GM19025 (cell line): ENCODE measurements at regions not wholly inside any gene's neighbourhood (a gene's known extent, or its start where the extent isn't known, plus 50 kb on each side); places are given as distances from the start of the nearest gene placed in this dataset.

ENCODE experiments used
- ATAC-seq: cut with Tn5 transposase; IDR thresholded peaks from one replicate; pipeline ENCODE4 v1.9.1; 2021; ENCODE audit warnings: mild to moderate bottlenecking, low read depth, moderate library complexity; ENCODE audit not compliant: unreplicated experiment

DNA sequence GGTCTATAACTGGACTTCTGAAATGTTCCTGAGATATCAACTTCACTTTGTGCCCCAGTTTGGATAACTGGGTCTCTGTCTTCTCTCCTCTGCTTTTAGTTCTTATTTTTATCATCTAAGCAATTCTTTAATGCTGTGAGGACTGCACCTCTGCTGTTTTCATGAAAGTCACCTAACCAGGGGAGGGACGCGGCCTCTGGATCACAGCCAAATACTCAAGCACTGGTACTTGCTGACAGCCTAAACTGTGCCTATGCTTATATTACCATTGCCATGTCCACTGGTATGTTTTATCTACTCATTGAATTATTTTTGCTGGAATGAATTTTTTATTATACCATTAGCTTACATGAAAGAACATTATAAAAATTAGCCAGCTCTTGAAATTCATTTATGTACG is 674.0 kb downstream of the DMRTA1 start:
- no peak for ATAC-seq

GRCh38 chr9:23123048-23123632 is 676.5 kb downstream of the DMRTA1 start:
- ATAC-seq: no peak

- no peak for ATAC-seq
Observed at GRCh38 chr9:23145467-23145866, 680.6 kb downstream of the ELAVL2 start.

GRCh38 chr9:23153058-23153457 is 673.0 kb downstream of the ELAVL2 start:
- no peak for ATAC-seq

- no peak for ATAC-seq
Observed at GRCh38 chr9:23160491-23160890, 665.5 kb downstream of the ELAVL2 start.

- no peak for ATAC-seq
Observed at GRCh38 chr9:23160952-23161469, 665.0 kb downstream of the ELAVL2 start.

DNA sequence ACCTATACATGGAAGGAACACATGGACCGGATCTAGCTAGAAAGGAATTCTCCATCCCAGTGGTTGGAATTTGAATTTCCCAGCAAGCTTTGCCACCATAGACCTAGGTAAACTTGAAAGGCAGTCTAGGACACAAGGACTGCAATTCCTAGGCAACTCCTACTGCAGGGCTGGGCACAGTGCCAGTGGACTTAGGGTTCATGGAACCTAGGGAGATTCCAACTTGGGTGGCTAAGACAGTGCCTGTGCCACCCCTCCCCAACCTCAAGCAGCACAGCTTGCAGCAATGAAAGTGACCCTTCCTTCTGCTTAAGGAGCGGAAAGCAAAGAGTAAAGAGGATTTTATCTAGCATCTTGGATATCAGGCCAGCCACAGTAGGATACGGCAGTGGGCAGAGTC is 663.3 kb downstream of the ELAVL2 start:
- no peak for ATAC-seq

DNA sequence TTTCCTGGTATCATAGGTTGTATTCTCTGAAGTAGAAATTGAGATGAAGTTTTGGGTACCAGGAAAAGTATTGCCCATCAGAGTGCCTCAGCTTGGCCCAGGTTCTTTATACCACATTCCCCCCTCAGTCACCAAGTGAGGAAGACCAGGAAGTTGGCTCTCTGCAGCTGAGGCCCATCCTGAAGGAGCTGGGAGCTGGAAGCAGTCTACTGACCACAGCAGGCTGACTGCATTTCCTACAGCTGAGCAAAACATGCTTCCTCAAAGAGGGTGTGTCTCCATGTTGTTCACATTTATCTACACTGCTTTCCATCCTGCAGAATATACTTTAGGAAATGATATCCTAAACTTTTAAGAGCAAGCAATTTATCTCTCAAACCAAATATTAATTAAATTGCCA is 654.6 kb downstream of the ELAVL2 start:
- ATAC-seq: no peak

GRCh38 chr9:23172206-23172605 is 653.8 kb downstream of the ELAVL2 start:
- no peak for ATAC-seq

- no peak for ATAC-seq
Observed at GRCh38 chr9:23172979-23173637, 652.9 kb downstream of the ELAVL2 start.

- ATAC-seq: no peak
Observed at GRCh38 chr9:23194281-23194680, 631.8 kb downstream of the ELAVL2 start.

DNA sequence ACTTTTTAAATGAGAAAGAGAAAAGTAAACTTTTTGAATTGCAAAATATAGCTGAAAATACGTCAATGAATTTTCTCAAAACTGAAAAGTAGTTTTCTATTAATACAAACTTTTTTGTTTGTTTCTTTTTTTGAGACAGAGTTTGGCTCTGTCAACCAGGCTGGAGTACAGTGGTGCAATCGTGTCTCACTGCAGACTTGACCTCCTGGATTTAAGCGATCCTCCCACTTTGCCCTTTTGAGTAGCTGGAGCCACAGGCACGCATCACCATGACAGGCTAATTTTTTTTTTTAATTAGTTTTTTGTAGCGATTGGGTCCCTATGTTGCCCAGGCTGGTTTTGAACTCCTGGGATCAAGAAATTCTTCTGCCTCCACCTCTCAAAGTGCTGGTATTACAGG is 610.4 kb downstream of the ELAVL2 start:
- no peak for ATAC-seq

GRCh38 chr9:23219471-23219870 is 606.6 kb downstream of the ELAVL2 start:
- no peak for ATAC-seq

DNA sequence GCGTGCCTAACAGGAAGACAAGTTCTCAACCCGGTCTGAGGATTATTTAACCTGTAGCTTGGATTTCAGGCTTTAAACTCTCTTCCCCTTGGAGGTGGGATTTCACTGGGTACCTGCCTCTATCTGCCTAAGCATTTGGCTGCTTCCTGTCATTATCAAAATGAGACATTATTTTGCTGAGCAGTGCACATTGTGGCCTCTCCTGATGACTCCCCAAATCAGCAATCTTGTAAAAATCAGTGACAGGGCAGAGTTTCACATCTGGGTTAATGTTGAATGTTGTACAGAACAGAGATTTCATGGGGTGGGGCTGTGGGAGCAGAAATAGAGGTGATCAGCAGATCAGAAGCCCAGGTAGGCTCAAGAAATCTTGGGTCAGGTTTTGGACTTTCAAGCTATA is 605.9 kb downstream of the ELAVL2 start:
- ATAC-seq: no peak

GRCh38 chr9:23220957-23221356 is 605.1 kb downstream of the ELAVL2 start:
- ATAC-seq: no peak

DNA sequence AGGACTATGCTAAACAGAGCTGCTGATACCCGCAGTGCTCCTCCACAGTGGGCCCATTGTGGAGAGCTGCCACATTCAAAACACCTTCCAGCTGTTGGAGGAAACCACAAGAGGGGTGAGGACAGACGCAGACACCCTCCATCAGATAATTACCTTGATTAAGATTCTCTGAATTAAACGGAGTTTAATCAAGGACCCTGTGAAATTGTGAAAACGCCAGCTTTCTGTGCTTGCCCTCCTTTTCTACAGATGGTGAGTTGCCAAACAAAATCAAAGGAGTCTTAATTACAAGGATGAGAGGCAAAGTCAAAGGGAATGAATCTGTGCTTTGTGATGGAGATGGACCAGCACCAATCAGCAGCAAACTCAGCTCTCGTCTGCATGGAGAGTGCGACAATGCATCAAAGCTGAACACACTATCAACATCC is 596.1 kb downstream of the ELAVL2 start:
- ATAC-seq: no peak

GRCh38 chr9:23232831-23233230 is 593.2 kb downstream of the ELAVL2 start:
- ATAC-seq: no peak

DNA sequence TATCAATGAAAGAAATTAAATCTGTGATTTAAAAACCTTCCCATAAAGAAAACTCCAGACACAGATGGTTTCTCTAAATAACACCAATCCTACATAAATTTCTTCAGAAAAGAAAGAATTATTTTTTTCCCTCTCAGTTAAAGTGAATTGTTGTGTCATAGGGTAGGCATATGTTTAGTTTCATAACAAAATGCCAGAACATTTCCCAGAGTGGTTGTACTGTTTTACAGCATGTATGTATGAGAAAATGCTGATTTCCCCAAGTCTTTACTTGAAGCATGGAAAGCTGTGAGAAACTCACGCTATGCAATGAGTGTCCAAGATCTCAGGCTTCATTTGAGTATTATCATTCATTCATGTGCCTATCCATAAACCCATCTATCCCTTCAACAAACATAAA is 582.5 kb downstream of the ELAVL2 start:
- no peak for ATAC-seq

GRCh38 chr9:23245067-23245466 is 581.0 kb downstream of the ELAVL2 start:
- no peak for ATAC-seq

DNA sequence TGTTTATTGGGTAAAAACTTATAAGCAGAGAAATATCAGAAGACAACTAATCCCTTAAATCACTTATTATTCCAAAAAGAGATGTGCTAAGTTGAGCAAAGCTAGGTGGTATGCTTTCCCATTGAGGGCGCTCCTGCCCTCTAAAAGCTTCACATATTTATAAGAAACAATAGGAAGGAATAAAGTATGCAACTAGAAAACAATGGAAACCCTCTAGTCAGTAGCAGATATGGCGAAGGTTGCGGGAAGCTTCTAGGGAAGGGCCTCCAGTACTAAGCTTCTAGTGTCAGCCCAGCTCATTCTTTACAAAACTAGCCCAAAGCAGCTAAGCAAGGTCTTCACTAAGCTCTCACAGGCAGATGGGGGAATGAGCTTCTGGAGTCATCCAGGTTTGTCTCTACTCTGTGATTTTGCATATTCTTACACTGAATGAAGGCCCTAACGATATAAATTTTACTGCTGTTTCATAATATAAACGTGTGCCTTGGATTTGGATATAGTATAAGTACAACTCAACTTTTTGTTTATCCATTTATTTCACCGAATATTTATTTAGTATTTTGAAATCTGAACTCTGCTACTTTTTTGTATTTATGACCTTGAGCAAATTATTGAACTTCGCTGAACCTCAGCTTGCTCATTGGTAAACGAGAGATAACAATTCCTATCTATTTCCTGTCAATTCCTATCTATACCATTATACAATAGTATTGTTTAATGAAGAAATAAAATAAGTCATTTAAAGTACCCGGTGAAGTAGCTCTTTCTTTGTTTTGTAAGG is 571.4 kb downstream of the ELAVL2 start:
- ATAC-seq: no peak

GRCh38 chr9:23255346-23255745 is 570.7 kb downstream of the ELAVL2 start:
- ATAC-seq: no peak

DNA sequence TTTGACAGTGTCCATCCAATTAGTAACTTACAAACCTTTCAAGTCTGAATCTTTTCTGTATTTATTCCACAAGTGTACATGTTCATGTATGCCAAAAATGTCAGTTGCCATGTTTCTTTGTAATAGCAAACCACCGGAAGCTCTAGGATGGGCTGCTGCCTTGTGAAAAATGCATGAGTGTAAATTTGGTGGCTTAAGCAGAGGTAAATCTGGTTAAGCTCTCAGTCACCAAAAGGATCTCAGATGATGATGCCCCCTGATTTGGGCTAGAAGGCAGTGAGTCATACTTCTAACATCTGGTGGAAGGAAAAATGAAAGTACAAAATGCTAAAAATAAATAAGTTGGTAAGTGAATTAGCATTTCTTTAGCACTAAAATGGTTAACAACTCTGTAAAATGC is 567.5 kb downstream of the ELAVL2 start:
- no peak for ATAC-seq
